Small intestine (tissue), 7 donors: ENCODE measurements at regions not wholly inside any gene's neighbourhood (a gene's known extent, or its start where the extent isn't known, plus 50 kb on each side); places are given as distances from the start of the nearest gene placed in this dataset.

Source experiments
- DNase-seq, 2 donors: peaks; one replicate each; pipeline versions ENCODE4 v3.0.0 to v3.0.0-alpha.2; 2013
- FAIRE-seq: peaks from 2 replicates; lab custom pipeline; 2012; peaks lifted over from hg19 to GRCh38; lab: Jason Lieb, UNC
- H3K27ac ChIP-seq, 3 donors: one replicate each; pipeline ENCODE4 v1.5.1; 2013; ENCODE audit warnings: low read length in 2 of 3, mild to moderate bottlenecking in 2 of 3, control low read depth in 1 of 3, inconsistent platforms in 1 of 3, low read depth in 1 of 3, moderate library complexity in 1 of 3
- H3K27me3 ChIP-seq, 3 donors: one replicate each; pipeline ENCODE4 v1.6.1; 2013; ENCODE audit warnings: low read length in 3 of 3, inconsistent platforms in 1 of 3; ENCODE audit not compliant: control insufficient read depth in 3 of 3, insufficient read depth in 3 of 3
- H3K36me3 ChIP-seq, 3 donors: one replicate each; pipeline ENCODE4 v1.6.1; 2013; ENCODE audit warnings: low read length in 3 of 3, inconsistent platforms in 1 of 3, low read depth in 1 of 3, mild to moderate bottlenecking in 1 of 3, moderate library complexity in 1 of 3; ENCODE audit not compliant: control insufficient read depth in 3 of 3, insufficient read depth in 2 of 3
- H3K4me1 ChIP-seq, 3 donors: one replicate each; pipeline ENCODE4 v1.6.1; 2013; ENCODE audit warnings: low read length in 2 of 3, inconsistent platforms in 1 of 3, low read depth in 1 of 3, mild to moderate bottlenecking in 1 of 3, moderate library complexity in 1 of 3; ENCODE audit not compliant: control insufficient read depth in 3 of 3, insufficient read depth in 2 of 3
- H3K4me3 ChIP-seq, 3 donors: one replicate each; pipeline ENCODE4 v1.5.1; 2013; ENCODE audit warnings: low read length in 3 of 3, control low read depth in 1 of 3, inconsistent platforms in 1 of 3, low read depth in 1 of 3, mild to moderate bottlenecking in 1 of 3, moderate library complexity in 1 of 3
- H3K9me3 ChIP-seq, 2 donors: one replicate each; pipeline ENCODE4 v1.6.1; 2013; ENCODE audit warnings: low read depth in 1 of 2, low read length in 1 of 2; ENCODE audit not compliant: control insufficient read depth in 2 of 2, insufficient read depth in 1 of 2
- WGBS, 3 donors: extraction: QIAGEN DNeasy Blood & Tissue Kit; methylation state at CpG; one replicate each; pipeline ENCODE4 v1.1.7; 2013; 5-methylcytosine and 5-hydroxymethylcytosine counted together
- donor health status: healthy with polysubstance abuse.
- donor health status: control.
- donor health status: control.
- donor health status: Bipolar disorder and iron deficiency.
- donor health status: healthy.

- FAIRE-seq: no peak
- WGBS, 3 donors: 25 to 39% (median 38%) methylated on average over 1 of the region's 1 CpG
- DNase-seq: no peak
- Histone ChIP-seq H3K4me1 (no peaks in the 10 kb centered on the region), H3K27me3 (no peaks in the 10 kb centered on the region), H3K4me3 (no peak overlapping the region), H3K27ac (no peak overlapping the region), H3K36me3 (no peaks in the 10 kb centered on the region), H3K9me3 (no peaks in the 10 kb centered on the region)
These were observed 492.9 kb downstream of the TNS3 start for GRCh38 chr7:47089068-47089417.

DNA sequence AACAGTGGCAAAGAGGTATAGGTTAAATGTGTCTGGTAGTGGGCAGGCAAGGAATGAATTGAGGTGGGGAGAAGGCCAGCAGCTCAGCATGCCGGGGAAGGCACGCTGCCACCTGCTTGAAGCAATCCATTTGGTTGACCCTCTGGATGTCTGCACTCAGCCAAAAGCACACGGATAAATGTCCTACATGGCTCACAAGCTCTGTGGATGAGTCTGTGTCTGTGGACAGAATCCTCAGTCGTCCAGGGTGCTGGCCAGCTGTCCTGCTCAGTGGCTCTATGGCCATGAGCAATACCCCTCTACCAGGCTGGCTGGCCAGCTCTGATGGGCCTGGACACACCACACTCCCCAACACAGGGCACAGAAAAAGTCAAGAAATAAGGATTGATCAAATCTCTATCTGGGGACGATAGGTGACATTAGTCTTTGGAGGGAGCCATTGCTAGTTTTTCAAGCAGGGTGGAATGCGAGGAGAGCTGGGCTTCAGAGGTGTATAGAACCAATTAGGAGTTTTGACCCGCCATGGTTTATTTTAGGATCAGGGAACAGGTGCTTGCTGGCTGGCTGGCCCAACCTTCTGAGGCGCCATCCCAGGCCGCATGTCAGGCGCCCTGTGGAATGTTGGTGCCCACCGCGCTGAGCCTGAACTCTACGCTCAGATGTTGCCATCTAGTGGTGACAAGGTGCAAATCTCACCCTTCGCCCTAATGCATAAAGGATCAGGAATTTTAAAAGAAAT lies 493.4 kb downstream of the TNS3 start:
- Histone ChIP-seq H3K36me3 (no peaks in the 10 kb centered on the region), H3K4me1 (no peaks in the 10 kb centered on the region), H3K27ac (no peak overlapping the region), H3K4me3 (no peak overlapping the region), H3K9me3 (no peaks in the 10 kb centered on the region), H3K27me3 (no peaks in the 10 kb centered on the region)
- peak; percentile 30 to 71 for DNase-seq
- 37 to 42% (median 41%) methylated on average over 14 of the region's 14 CpGs for WGBS, 3 donors
- no peak for FAIRE-seq

DNA sequence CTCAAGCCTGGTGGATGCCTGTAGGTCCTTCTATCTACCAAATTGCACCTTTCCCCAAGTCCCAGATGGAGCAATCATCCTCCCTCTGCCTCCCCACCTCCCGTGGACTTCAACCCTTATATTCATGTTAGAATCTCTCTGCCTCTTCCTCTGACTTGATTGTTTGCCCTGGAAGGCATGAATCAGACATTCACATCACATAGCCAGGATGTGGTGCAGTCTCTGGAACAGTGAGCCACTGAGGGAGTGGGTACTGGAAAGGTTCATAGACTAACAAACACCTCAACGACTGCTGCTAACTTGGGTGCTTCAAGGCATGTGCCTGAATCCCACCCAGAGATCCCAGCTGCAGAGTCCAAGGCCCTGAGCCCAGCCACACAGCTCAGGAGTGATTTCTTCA lies 494.0 kb downstream of the TNS3 start:
- no peaks in the 10 kb centered on the region for H3K27me3 ChIP-seq
- H3K9me3 ChIP-seq: no peaks in the 10 kb centered on the region
- no peaks in the 10 kb centered on the region for H3K36me3 ChIP-seq
- DNase-seq (no peak), FAIRE-seq (no peak)
- no peak overlapping the region for H3K4me3 ChIP-seq
- H3K4me1 ChIP-seq: no peaks in the 10 kb centered on the region
- WGBS, 3 donors: 36 to 73% (median 48%) methylated on average over 2 of the region's 2 CpGs
- no peak overlapping the region for H3K27ac ChIP-seq

- no peaks in the 10 kb centered on the region for H3K9me3 ChIP-seq
- 65 to 88% (median 86%) methylated on average over 1 of the region's 1 CpG for WGBS, 3 donors
- FAIRE-seq: no peak
These were observed 496.2 kb downstream of the TNS3 start for GRCh38 chr7:47085491-47086275.

DNA sequence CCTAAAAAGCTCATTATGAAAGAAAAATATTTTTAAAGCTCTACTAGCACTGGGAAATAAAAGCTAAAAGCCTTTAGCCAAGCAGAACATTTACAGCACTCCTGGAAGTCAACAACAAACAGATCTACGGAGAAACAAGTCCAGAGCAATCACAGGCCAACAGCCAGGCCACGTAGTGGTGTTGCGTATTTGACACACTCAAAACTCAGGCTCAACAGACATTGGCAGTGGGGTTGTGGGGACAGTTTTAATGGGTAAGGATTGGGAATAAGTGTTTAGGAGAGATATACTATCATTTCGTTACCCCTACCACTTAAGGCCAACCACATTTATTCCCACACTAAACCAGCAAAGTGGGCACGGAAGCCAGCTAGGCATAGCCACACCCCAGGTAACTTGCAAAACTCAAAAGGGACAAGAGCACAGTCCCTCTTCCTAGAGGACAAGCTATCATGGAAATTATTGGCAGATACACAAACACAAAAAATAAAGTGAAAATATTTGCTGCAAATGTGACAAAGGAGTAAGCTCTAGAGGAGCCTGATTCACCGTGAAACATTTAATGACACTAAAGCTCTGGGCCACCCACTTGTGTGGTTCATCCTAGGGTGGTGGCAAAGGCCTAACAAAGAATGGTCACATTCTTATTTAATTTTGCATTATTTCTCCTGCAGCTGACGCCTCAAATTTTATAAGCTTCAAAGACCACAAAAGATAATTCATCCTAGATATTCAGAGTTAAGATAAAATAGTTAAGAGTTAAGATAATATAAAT lies 498.2 kb downstream of the TNS3 start:
- Histone ChIP-seq H3K36me3 (no peaks in the 10 kb centered on the region), H3K9me3 (no peaks in the 10 kb centered on the region), H3K27ac (no peak overlapping the region), H3K4me1 (no peaks in the 10 kb centered on the region), H3K27me3 (no peaks in the 10 kb centered on the region), H3K4me3 (no peak overlapping the region)
- FAIRE-seq (peak; percentile 33), DNase-seq (no peak)
- WGBS, 3 donors: 83 to 86% (median 85%) methylated on average over 7 of the region's 7 CpGs

More at GRCh38 chr7:47085491-47086275, 496.2 kb downstream of the TNS3 start:
- DNase-seq: no peak
- Histone ChIP-seq H3K36me3 (no peaks in the 10 kb centered on the region), H3K4me3 (no peak overlapping the region), H3K27ac (no peak overlapping the region), H3K27me3 (no peaks in the 10 kb centered on the region), H3K4me1 (no peaks in the 10 kb centered on the region)

DNA sequence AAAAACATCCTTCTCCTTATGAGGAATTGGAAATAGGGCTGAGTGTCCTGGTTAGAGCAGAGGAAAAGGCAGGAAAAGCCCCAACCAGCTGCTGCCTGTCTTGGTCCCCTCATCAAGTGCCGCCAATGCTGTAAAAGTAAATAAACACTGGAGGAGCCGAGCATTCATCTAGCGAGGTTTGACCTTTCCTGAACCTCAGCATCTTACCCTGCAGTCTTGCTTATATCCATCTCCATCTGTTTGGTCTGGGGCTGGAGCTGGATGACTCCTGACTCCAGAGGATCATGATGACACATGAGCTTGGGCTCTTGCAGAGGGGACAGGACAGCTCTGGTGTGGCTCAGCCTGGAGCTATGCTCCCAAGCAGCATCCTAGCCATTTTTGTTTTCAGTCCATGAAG lies 501.1 kb downstream of the TNS3 start:
- WGBS, 3 donors: 32 to 55% (median 39%) methylated on average over 3 of the region's 3 CpGs
- DNase-seq (peak; percentile 5 to 13), FAIRE-seq (no peak)
- H3K4me1 ChIP-seq: no peaks in the 10 kb centered on the region
- H3K27me3 ChIP-seq: no peaks in the 10 kb centered on the region
- no peak overlapping the region for H3K27ac ChIP-seq
- no peaks in the 10 kb centered on the region for H3K9me3 ChIP-seq
- H3K36me3 ChIP-seq: no peaks in the 10 kb centered on the region
- no peak overlapping the region for H3K4me3 ChIP-seq

GRCh38 chr7:47078241-47078640 lies 503.7 kb downstream of the TNS3 start:
- no peak for FAIRE-seq
- H3K36me3 ChIP-seq: no peaks in the 10 kb centered on the region
- 72 to 95% (median 86%) methylated on average over 2 of the region's 2 CpGs for WGBS, 3 donors
- no peak overlapping the region for H3K4me3 ChIP-seq
- H3K27ac ChIP-seq: no peak overlapping the region
- no peak for DNase-seq
- no peaks in the 10 kb centered on the region for H3K27me3 ChIP-seq
- H3K9me3 ChIP-seq: no peaks in the 10 kb centered on the region
- H3K4me1 ChIP-seq: peaks cover 0 to 5% (median 0%) of the 10 kb centered on the region in 3 donors

DNA sequence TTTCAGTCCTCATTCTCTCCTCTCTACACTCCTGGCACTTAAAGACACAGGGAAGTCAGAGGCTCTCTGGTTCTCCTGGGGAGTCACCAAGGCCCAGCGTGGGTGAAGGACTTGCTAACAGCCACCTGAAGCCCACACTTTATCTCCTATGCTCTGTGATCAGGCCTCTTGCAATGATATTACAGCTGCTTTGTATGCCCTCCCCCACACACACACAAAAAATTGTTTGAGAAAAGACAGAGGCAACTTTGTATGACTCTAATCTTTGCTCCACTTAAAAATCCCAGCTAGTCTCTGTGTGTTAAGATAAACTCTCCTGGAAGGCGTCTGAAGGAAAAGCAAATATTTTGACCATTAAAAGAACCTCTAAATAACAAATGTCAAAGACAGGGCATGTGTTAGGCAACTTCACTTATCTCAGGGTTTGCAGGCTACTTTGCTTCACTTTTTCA lies 507.2 kb downstream of the TNS3 start:
- 19 to 46% (median 22%) methylated on average over 2 of the region's 2 CpGs for WGBS, 3 donors
- DNase-seq (peak in 1 of 2 donors; percentile 17), FAIRE-seq (no peak)
- no peaks in the 10 kb centered on the region for H3K27me3 ChIP-seq
- no peaks in the 10 kb centered on the region for H3K9me3 ChIP-seq
- H3K4me1 ChIP-seq: peaks cover 0 to 5% (median 0%) of the 10 kb centered on the region in 3 donors
- no peaks in the 10 kb centered on the region for H3K36me3 ChIP-seq
- H3K4me3 ChIP-seq: no peak overlapping the region
- H3K27ac ChIP-seq: no peak overlapping the region
